ENCODE measurements at regions not wholly inside any gene's neighbourhood (a gene's known extent, or its start where the extent isn't known, plus 50 kb on each side); places are given as distances from the start of the nearest gene placed in this dataset.

GRCh38 chr4:138412847-138413246 is 170.7 kb upstream of the SLC7A11 start:
- no peaks in the 10 kb centered on the region for H3K9me3 ChIP-seq (replicated peaks in 1 of 2; ENCODE audit: control insufficient read depth in 2 of 2, insufficient read depth in 1 of 2, low read depth in 1 of 2, low read length in 2 of 2)
- no peak overlapping the region for H3K4ac ChIP-seq (ENCODE audit: low read length)
- no peak overlapping the region for H2BK120ac ChIP-seq (ENCODE audit: low read depth, low read length)
- no peak overlapping the region for H3K18ac ChIP-seq (ENCODE audit: low read length)
- H3K36me3 ChIP-seq (replicated peaks in 1 of 2; ENCODE audit: control insufficient read depth in 2 of 2, insufficient read depth in 2 of 2, low read length in 2 of 2): no peaks in the 10 kb centered on the region
- H3K4me3 ChIP-seq (ENCODE audit: low read length in 2 of 2): no peak overlapping the region
- no peak for DNase-seq (ENCODE audit: low spot score)
- no peak overlapping the region for H3K27ac ChIP-seq (replicated peaks; ENCODE audit: low read length)
- H4K8ac ChIP-seq (ENCODE audit: low read depth, low read length): no peak overlapping the region
- H2BK5ac ChIP-seq (ENCODE audit: low read length): no peak overlapping the region
- no peak overlapping the region for H2BK15ac ChIP-seq (ENCODE audit: low read length)
- no peak overlapping the region for H3K14ac ChIP-seq (ENCODE audit: low read length)
- no peaks in the 10 kb centered on the region for H3K27me3 ChIP-seq (ENCODE audit: control insufficient read depth in 3 of 3, insufficient read depth in 3 of 3, low read depth in 1 of 3, low read length in 3 of 3)
- H4K91ac ChIP-seq (ENCODE audit: low read depth, low read length, poor library complexity): no peak overlapping the region
- H3K23ac ChIP-seq (ENCODE audit: low read depth, low read length, poor library complexity): no peak overlapping the region
- H2AK5ac ChIP-seq (ENCODE audit: low read depth, low read length): no peak overlapping the region
- no CpG with 5 or more reads among the region's 5 CpGs for WGBS, 2 donors (ENCODE audit: extremely low coverage in 2 of 2, insufficient read length in 2 of 2, insufficient replicate concordance in 1 of 2)
- no peak overlapping the region for H2AFZ ChIP-seq (ENCODE audit: low read length)
- no peaks in the 10 kb centered on the region for H3K4me1 ChIP-seq (ENCODE audit: control insufficient read depth in 2 of 2, insufficient read depth in 1 of 2, low read depth in 1 of 2, low read length in 2 of 2)
- H3K79me1 ChIP-seq (ENCODE audit: low read depth, low read length): no peaks in the 10 kb centered on the region
- no peak overlapping the region for H2BK12ac ChIP-seq (ENCODE audit: low read length)
- no peak overlapping the region for H3K9ac ChIP-seq (ENCODE audit: low read depth, low read length, poor library complexity)
- H3K4me2 ChIP-seq (ENCODE audit: insufficient read depth, low read length, poor library complexity, severe bottlenecking): no peak overlapping the region

DNA sequence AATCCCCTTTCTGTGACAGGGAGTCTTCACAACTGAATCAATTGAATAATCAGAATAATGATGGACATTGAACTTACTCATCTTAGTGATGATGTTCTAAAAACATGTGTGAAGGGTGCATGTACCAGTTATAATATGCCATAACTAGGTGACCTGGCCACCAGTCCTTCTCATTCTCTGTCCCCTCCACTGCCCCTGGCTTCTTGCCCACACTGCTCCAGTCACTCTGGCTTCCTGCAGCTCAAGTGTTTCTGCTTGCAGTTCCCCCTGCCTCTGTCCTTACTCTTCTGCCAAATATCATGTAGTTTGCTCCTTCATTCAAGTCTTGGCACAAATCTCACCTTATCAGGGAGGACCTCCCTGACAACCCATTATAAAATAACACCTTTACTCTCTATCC is 168.1 kb upstream of the SLC7A11 start:
- Histone ChIP-seq H2AK5ac (ENCODE audit: low read depth, low read length) (no peak overlapping the region), H3K9me3 (replicated peaks in 1 of 2; ENCODE audit: control insufficient read depth in 2 of 2, insufficient read depth in 1 of 2, low read depth in 1 of 2, low read length in 2 of 2) (no peaks in the 10 kb centered on the region)

DNA sequence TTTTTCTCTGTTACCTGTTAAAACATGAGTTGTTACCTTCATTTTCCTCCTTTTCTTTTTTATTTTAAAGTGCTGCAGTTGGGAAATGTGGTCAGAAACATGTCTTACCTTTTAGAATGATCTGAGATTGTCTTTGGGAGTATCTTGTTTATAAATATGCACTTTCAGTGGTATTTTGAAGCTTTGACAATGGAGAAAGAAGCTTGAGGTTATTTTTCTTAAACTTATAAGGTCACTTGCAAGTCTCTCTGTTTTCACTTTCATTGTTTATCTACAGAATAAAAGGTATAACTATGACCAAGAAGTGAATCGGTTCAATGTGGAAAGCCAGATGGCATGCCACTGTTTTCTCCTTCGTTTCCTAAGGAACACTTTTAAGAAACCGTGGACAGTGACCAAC is 167.5 kb upstream of the SLC7A11 start:
- Histone ChIP-seq H2BK12ac (ENCODE audit: low read length) (no peak overlapping the region), H3K9me3 (replicated peaks in 1 of 2; ENCODE audit: control insufficient read depth in 2 of 2, insufficient read depth in 1 of 2, low read depth in 1 of 2, low read length in 2 of 2) (no peaks in the 10 kb centered on the region), H3K18ac (ENCODE audit: low read length) (no peak overlapping the region), H3K4me1 (ENCODE audit: control insufficient read depth in 2 of 2, insufficient read depth in 1 of 2, low read depth in 1 of 2, low read length in 2 of 2) (no peaks in the 10 kb centered on the region), H3K23ac (ENCODE audit: low read depth, low read length, poor library complexity) (no peak overlapping the region), H3K27ac (replicated peaks; ENCODE audit: low read length) (no peak overlapping the region), H3K14ac (ENCODE audit: low read length) (no peak overlapping the region), H3K4ac (ENCODE audit: low read length) (no peak overlapping the region), H4K91ac (ENCODE audit: low read depth, low read length, poor library complexity) (no peak overlapping the region), H3K79me1 (ENCODE audit: low read depth, low read length) (no peaks in the 10 kb centered on the region), H2BK5ac (ENCODE audit: low read length) (no peak overlapping the region), H3K9ac (ENCODE audit: low read depth, low read length, poor library complexity) (no peak overlapping the region), H3K36me3 (replicated peaks in 1 of 2; ENCODE audit: control insufficient read depth in 2 of 2, insufficient read depth in 2 of 2, low read length in 2 of 2) (no peaks in the 10 kb centered on the region), H3K4me2 (ENCODE audit: insufficient read depth, low read length, poor library complexity, severe bottlenecking) (no peak overlapping the region), H2AFZ (ENCODE audit: low read length) (no peak overlapping the region), H2AK5ac (ENCODE audit: low read depth, low read length) (no peak overlapping the region), H3K27me3 (ENCODE audit: control insufficient read depth in 3 of 3, insufficient read depth in 3 of 3, low read depth in 1 of 3, low read length in 3 of 3) (no peaks in the 10 kb centered on the region), H3K4me3 (ENCODE audit: low read length in 2 of 2) (no peak overlapping the region), H4K8ac (ENCODE audit: low read depth, low read length) (no peak overlapping the region), H2BK15ac (ENCODE audit: low read length) (no peak overlapping the region), H2BK120ac (ENCODE audit: low read depth, low read length) (no peak overlapping the region)
- no CpG with 5 or more reads among the region's 3 CpGs for WGBS, 2 donors (ENCODE audit: extremely low coverage in 2 of 2, insufficient read length in 2 of 2, insufficient replicate concordance in 1 of 2)
- DNase-seq (ENCODE audit: low spot score): no peak

More for the DNA sequence above, 168.1 kb upstream of the SLC7A11 start:
- Histone ChIP-seq H3K27me3 (ENCODE audit: control insufficient read depth in 3 of 3, insufficient read depth in 3 of 3, low read depth in 1 of 3, low read length in 3 of 3) (no peaks in the 10 kb centered on the region), H3K36me3 (replicated peaks in 1 of 2; ENCODE audit: control insufficient read depth in 2 of 2, insufficient read depth in 2 of 2, low read length in 2 of 2) (no peaks in the 10 kb centered on the region), H3K18ac (ENCODE audit: low read length) (no peak overlapping the region), H3K4me3 (ENCODE audit: low read length in 2 of 2) (no peak overlapping the region), H3K4me1 (ENCODE audit: control insufficient read depth in 2 of 2, insufficient read depth in 1 of 2, low read depth in 1 of 2, low read length in 2 of 2) (no peaks in the 10 kb centered on the region), H2BK12ac (ENCODE audit: low read length) (no peak overlapping the region), H3K9ac (ENCODE audit: low read depth, low read length, poor library complexity) (no peak overlapping the region), H3K14ac (ENCODE audit: low read length) (no peak overlapping the region), H4K8ac (ENCODE audit: low read depth, low read length) (no peak overlapping the region), H3K4ac (ENCODE audit: low read length) (no peak overlapping the region), H2BK5ac (ENCODE audit: low read length) (no peak overlapping the region), H4K91ac (ENCODE audit: low read depth, low read length, poor library complexity) (no peak overlapping the region), H2BK15ac (ENCODE audit: low read length) (no peak overlapping the region), H2AFZ (ENCODE audit: low read length) (no peak overlapping the region), H3K4me2 (ENCODE audit: insufficient read depth, low read length, poor library complexity, severe bottlenecking) (no peak overlapping the region), H2BK120ac (ENCODE audit: low read depth, low read length) (no peak overlapping the region), H3K79me1 (ENCODE audit: low read depth, low read length) (no peaks in the 10 kb centered on the region), H3K23ac (ENCODE audit: low read depth, low read length, poor library complexity) (no peak overlapping the region), H3K27ac (replicated peaks; ENCODE audit: low read length) (no peak overlapping the region)
- no peak for DNase-seq (ENCODE audit: low spot score)

DNA sequence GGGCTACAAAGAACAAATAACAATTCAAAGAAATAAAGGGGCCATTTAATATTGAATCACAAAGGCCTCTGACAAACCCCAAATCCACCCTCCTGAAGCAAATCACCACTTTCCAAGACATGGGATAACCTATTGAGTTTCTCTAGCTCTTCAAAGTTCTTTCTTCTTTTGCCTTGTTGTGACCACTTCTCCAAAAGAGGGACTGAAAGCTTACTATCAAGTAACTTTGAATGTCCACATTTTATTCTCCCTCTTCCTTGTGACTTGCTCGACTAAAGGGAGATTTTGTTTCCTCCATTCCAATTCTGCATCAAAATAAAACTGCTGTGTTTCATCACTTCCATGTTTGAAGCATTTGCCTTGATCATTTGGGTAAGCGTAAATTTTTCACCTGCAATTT is 166.6 kb upstream of the SLC7A11 start:
- Histone ChIP-seq H2BK120ac (ENCODE audit: low read depth, low read length) (no peak overlapping the region), H3K4ac (ENCODE audit: low read length) (no peak overlapping the region), H4K8ac (ENCODE audit: low read depth, low read length) (no peak overlapping the region), H3K27ac (replicated peaks; ENCODE audit: low read length) (no peak overlapping the region), H2BK15ac (ENCODE audit: low read length) (no peak overlapping the region), H2BK12ac (ENCODE audit: low read length) (no peak overlapping the region), H3K9ac (ENCODE audit: low read depth, low read length, poor library complexity) (no peak overlapping the region), H3K4me1 (ENCODE audit: control insufficient read depth in 2 of 2, insufficient read depth in 1 of 2, low read depth in 1 of 2, low read length in 2 of 2) (no peaks in the 10 kb centered on the region), H3K79me1 (ENCODE audit: low read depth, low read length) (no peaks in the 10 kb centered on the region), H2BK5ac (ENCODE audit: low read length) (no peak overlapping the region), H3K9me3 (replicated peaks in 1 of 2; ENCODE audit: control insufficient read depth in 2 of 2, insufficient read depth in 1 of 2, low read depth in 1 of 2, low read length in 2 of 2) (no peaks in the 10 kb centered on the region), H2AK5ac (ENCODE audit: low read depth, low read length) (no peak overlapping the region), H3K18ac (ENCODE audit: low read length) (no peak overlapping the region), H3K4me3 (ENCODE audit: low read length in 2 of 2) (no peak overlapping the region), H3K27me3 (ENCODE audit: control insufficient read depth in 3 of 3, insufficient read depth in 3 of 3, low read depth in 1 of 3, low read length in 3 of 3) (no peaks in the 10 kb centered on the region), H3K4me2 (ENCODE audit: insufficient read depth, low read length, poor library complexity, severe bottlenecking) (no peak overlapping the region), H4K91ac (ENCODE audit: low read depth, low read length, poor library complexity) (no peak overlapping the region), H3K14ac (ENCODE audit: low read length) (no peak overlapping the region), H3K23ac (ENCODE audit: low read depth, low read length, poor library complexity) (no peak overlapping the region), H3K36me3 (replicated peaks in 1 of 2; ENCODE audit: control insufficient read depth in 2 of 2, insufficient read depth in 2 of 2, low read length in 2 of 2) (no peaks in the 10 kb centered on the region), H2AFZ (ENCODE audit: low read length) (no peak overlapping the region)
- no peak for DNase-seq (ENCODE audit: low spot score)
- WGBS, 2 donors (ENCODE audit: extremely low coverage in 2 of 2, insufficient read length in 2 of 2, insufficient replicate concordance in 1 of 2): no CpG with 5 or more reads among the region's 2 CpGs

Measured in neuronal stem cell (in vitro differentiated cells).